ENCODE measurements at regions not wholly inside any gene's neighbourhood (a gene's known extent, or its start where the extent isn't known, plus 50 kb on each side); places are given as distances from the start of the nearest gene placed in this dataset.

DNA sequence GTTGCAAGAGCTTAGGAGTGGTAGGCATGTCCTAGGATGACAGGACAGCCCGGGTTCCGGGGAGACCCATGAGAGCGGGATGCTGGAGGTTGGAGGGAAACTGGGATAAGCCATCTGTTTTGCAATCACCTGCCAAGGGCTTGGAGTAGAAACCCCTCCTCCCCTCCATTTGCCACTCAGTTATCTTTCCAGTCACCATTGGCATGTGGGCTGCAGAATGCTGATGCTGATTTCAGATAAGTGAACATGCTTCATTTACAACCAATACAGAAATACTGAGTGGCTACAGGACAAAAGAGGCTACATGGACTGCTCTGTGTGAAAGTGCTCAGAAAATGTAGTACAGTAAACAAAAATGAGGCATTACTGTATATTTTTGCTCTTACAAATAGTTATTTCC, 93.4 kb upstream of the KIF2A start:
- TF ChIP-seq, protein P1, sequence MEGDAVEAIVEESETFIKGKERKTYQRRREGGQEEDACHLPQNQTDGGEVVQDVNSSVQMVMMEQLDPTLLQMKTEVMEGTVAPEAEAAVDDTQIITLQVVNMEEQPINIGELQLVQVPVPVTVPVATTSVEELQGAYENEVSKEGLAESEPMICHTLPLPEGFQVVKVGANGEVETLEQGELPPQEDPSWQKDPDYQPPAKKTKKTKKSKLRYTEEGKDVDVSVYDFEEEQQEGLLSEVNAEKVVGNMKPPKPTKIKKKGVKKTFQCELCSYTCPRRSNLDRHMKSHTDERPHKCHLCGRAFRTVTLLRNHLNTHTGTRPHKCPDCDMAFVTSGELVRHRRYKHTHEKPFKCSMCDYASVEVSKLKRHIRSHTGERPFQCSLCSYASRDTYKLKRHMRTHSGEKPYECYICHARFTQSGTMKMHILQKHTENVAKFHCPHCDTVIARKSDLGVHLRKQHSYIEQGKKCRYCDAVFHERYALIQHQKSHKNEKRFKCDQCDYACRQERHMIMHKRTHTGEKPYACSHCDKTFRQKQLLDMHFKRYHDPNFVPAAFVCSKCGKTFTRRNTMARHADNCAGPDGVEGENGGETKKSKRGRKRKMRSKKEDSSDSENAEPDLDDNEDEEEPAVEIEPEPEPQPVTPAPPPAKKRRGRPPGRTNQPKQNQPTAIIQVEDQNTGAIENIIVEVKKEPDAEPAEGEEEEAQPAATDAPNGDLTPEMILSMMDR (IDR thresholded peaks at IDR 0.05; ENCODE audit: low read length): no peak
- TF ChIP-seq EZH2 (optimal IDR thresholded peaks at IDR 0.05; ENCODE audit: low read depth, low read length): no peak
